Spleen (tissue), 7 donors: ENCODE measurements at regions not wholly inside any gene's neighbourhood (a gene's known extent, or its start where the extent isn't known, plus 50 kb on each side); places are given as distances from the start of the nearest gene placed in this dataset.

Experiments used
- CTCF ChIP-seq, 11 experiments: fragments of 200-600 bp in 7 of 11; fragments of 450-650 bp in 4 of 11; sonication (generic) in 4 of 11; IDR thresholded peaks in 8 of 11; conservative IDR thresholded peaks in 3 of 11; 1 replicate in 7 of 11; 2 replicates in 4 of 11; pipeline versions ENCODE4 v1.4.0 to v1.8.0; 2016 to 2021; ENCODE audit warnings: antibody characterized with exemption in 11 of 11, inconsistent platforms in 4 of 11, mild to moderate bottlenecking in 1 of 11
- POLR2A ChIP-seq, 3 donors: fragments of 450-650 bp; IDR thresholded peaks; one replicate each; pipeline ENCODE4 v1.5.1; 2017; ENCODE audit warnings: antibody characterized with exemption in 3 of 3, mild to moderate bottlenecking in 1 of 3
- POLR2AphosphoS5 ChIP-seq, 3 donors: sonication (generic); formaldehyde crosslinking; IDR thresholded peaks; one replicate each; pipeline ENCODE4 v1.5.1; 2017; ENCODE audit warnings: antibody characterized with exemption in 3 of 3
- donor health status: DM: no; HTN: no; CAD: no; lungs with moderate emphysema.
- donor health status: DM: no; HTN: no; CAD: no.
- donor health status: DM: no; HTN: no; CAD: no.

GRCh38 chr9:16052146-16052545 lies 499.3 kb downstream of the CCDC171 start:
- no peak for TF ChIP-seq POLR2A (IDR thresholded peaks at IDR 0.05)
- TF ChIP-seq CTCF (IDR thresholded peaks at IDR 0.05 in 8 of 11, conservative IDR thresholded peaks at IDR 0.05 in 3 of 11): no peak
- TF ChIP-seq POLR2AphosphoS5 (IDR thresholded peaks at IDR 0.05): no peak
